HG03457 (cell line): ENCODE measurements at regions not wholly inside any gene's neighbourhood (a gene's known extent, or its start where the extent isn't known, plus 50 kb on each side); places are given as distances from the start of the nearest gene placed in this dataset.

Experiments used
- ATAC-seq: cut with Tn5 transposase; IDR thresholded peaks from one replicate; pipeline ENCODE4 v1.9.1; 2021; ENCODE audit warnings: moderate number of reproducible peaks; ENCODE audit not compliant: unreplicated experiment

DNA sequence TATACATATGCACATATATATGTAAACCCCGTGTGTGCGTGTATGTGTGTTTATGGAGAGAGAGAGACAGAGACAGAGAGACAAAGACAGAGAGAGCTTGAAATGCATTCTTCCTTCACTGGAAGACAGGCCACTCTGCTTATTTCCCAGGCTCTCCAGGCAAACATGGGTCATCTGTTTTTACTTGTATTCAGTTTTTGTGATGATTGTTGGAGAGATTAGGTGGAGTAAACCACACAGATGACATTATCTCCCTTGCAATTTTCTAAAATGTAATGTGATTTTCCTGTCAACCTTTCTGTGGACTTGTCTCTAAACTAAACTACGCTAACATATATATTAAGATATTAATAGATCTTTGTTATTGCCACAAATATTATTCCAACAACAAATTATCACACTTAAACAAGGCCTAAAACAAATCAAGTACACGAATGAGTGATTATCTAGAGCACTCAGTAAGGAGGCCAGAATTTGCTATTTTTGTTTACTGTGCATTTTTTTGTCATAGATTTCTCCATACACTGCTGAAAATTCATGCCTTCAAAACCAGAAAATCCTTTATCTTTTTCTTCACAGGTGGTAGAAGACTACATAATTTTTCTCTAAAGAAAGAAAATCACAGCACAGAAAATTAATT, 251.8 kb upstream of the SLIT2 start:
- ATAC-seq = no peak

GRCh38 chr4:19999276-19999675, 252.4 kb upstream of the SLIT2 start:
- no peak for ATAC-seq

DNA sequence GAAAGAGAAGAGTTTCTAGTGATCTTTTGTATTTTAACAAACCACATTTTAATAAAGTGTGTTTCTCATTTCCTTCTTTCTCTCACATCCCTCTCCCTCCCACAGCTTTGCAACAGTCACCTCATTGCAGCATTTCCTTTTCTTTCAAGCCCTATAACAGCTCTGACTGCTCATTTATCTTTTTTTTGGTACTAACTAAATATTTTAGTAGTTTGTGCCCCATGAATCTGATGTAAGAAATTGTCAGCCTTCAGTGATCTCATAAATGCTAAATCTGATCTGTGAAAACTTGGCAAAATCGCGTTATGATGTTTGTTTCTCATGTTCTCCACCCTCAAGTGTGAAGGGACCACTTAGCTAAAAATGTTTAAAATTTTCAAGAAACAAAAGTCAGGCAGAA, 258.5 kb upstream of the SLIT2 start:
- ATAC-seq = no peak

DNA sequence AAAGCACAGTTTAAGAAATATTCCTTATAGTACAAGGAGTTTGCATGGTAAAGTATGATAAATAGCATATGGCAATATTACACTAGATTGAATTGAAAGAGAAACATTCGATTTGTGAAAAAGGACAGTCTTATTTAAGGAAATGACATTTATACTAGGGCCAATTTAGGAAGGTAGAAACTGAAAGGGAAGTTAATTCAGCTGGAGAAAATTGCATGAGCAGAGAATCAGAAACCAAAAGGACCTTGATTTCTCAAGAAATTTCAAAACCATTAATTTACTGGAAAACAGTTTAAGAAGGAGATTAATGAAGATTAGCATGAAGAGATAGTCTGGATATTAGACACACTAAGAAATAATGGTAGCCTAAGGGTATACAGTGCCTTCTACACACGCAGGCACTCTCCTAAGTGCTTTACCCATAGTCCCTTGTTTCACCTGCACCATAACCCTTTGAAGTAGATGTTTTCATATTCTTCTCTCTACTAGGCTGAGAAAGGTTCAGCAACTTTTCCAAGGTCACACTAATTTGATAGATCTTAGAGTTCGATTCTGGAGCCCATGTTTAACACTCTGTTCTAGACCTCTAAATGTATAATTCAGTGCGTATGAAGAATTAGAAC, 259.1 kb upstream of the SLIT2 start:
- no peak for ATAC-seq

DNA sequence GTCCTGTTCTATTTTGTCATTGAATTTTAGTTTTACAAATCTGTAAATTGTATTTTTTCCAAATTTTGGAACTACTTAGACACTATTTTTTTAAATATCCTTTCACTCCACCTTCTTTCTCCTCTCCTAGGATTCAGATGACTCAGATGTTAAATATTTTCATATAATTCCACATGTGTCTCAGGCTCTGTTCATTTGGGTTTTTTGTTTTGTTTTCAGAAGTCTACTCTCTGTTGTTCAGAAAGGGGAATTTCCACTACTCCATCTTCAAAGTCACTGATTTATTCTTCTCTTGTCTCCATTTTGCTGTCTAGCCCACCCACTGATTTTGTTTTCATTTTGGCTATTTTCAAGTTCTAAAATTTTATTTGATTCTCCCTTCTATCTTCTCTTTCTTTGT, 264.0 kb upstream of the SLIT2 start:
- ATAC-seq = no peak

GRCh38 chr4:19983072-19983471, 268.6 kb upstream of the SLIT2 start:
- ATAC-seq = no peak

DNA sequence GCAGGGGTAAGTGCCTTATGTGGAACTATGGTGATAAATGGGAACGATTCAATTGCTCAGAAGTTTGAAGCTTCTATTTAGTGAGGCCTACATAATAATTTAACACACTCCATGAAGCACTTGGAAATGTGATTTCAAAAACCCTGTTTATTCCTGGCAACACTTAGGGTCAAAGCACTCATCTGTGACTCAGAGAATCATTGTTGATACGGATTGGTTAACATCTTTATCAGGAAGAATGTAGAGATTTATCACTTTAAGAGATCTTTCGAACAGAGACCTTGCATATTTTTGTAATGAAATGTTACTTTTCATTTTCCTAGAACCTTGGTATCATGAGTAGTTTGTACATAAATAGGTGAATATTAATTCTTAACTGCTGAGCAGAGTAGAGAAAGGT, 269.1 kb upstream of the SLIT2 start:
- no peak for ATAC-seq

GRCh38 chr4:19971829-19972228, 279.9 kb upstream of the SLIT2 start:
- no peak for ATAC-seq

DNA sequence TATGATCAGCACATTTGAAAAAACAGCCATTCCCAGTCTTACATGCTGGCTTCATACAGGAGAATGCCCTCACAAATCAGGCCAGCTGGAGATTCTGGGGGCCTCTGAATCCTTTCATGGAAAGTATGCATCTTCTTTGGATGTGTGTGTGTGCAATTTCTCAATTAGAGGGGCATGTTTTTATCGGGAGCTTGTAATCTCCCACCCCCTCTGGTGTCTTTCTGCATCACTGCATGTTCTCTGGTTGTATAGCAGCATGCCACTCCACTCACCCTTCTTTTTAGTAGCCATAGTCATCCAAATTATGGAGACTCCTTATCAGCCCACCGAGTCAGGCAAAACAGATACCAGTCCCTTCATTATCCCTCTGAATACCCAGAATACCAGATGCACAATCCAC, 282.2 kb upstream of the SLIT2 start:
- no peak for ATAC-seq

GRCh38 chr4:19961091-19961490, 290.6 kb upstream of the SLIT2 start:
- no peak for ATAC-seq

DNA sequence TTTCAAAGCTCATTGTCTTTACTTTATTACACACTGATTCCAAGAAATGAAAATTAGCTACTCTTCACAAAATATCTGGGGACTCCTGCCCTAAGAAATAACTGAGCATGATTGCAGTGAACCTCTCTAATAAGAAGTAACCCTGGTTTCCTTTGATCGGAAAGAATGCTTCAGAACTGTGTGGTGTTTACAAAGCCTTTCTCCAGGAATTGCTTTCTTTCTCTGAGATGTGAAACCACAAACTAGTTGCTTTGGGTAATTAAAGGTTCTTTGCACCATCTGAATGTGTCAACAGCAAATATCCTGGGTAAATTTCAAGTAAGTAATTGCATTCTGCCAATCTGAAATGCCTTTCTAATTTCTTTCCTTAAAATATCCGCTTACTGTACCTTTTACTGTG, 292.9 kb upstream of the SLIT2 start:
- ATAC-seq = no peak

DNA sequence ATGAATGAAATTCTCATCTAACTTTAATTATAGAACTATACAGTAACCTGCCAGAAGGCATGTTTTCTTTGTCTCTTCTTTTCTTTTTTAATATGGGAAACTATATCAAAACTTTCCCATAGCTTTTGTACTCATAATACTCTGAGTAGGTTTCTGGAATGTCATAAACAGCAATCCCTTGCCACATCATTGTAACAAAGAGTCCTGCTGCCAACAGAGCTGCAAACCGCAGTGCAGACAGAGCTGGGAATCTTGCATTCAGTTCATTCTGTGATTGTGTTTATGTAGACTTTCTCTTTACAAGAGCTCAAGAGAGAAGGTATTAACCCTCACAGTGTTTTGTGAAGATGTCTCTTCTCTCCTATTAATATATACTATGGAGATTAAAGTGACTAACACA, 304.4 kb upstream of the SLIT2 start:
- ATAC-seq = no peak

- ATAC-seq = no peak
These were observed 305.7 kb upstream of the SLIT2 start for GRCh38 chr4:19945979-19946380.

DNA sequence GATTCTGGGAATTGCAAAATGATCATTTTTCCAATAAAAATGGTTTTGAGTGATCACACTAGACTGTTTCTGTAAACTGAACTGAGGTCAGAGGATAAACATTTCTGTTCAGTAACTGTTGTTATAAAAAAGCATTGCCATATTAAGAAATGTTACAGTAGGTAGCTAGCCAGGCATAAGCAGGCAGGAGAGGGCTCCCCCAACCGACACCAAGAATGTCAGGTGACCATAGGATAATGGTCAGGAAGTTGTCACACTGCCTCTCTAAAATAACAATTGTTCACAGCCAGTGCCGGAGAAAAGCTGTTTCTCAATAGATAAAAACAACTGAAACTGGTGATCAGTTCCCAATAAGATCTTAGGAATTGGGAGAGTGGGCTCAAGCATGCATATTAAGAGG, 306.2 kb upstream of the SLIT2 start:
- ATAC-seq = no peak

- no peak for ATAC-seq
These were observed 306.9 kb upstream of the SLIT2 start for GRCh38 chr4:19944806-19945205.

DNA sequence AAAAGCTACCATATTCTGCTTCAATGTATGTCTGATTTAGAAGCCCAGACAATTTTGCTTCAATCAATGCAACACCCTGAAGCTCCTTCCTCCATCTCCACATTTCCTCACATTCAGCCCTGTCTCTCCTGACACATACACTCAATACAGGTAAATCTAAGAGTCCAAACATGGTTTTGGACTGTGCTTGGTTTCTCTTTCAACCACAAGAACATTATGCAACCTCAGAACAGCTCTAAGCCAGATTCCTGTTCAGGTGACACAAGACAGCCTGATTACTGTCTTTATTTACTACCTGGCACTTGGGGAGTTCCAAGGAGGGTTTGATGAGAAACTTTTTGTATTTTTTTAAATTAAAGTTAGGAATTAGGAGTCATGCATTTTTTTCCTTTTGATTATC, 307.5 kb upstream of the SLIT2 start:
- ATAC-seq = no peak

GRCh38 chr4:19941434-19941833, 310.3 kb upstream of the SLIT2 start:
- ATAC-seq = no peak

- ATAC-seq = no peak
These were observed 310.8 kb upstream of the SLIT2 start for GRCh38 chr4:19940861-19941260.

DNA sequence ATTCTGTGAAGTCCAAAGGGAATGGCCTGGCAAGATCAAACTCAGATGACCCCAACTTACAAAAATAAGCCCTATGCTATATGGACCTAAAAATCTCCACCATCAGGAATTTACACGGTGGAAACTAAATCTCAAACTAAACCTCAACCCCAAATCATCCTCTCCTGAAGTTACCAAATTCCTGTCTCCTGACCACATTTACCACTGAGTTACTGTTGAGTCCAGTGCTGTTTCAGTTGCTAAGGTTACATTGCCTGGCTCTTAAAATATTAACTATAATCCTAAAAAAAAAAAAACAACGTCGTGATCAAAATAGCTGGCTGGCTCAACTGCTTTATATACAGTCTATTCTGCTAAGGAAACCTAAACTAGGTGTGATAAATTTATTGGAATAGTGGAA, 315.2 kb upstream of the SLIT2 start:
- ATAC-seq = no peak

- ATAC-seq = no peak
These were observed 321.0 kb upstream of the SLIT2 start for GRCh38 chr4:19930742-19931141.

- no peak for ATAC-seq
These were observed 324.3 kb upstream of the SLIT2 start for GRCh38 chr4:19927381-19927780.

- no peak for ATAC-seq
These were observed 326.2 kb upstream of the SLIT2 start for GRCh38 chr4:19925516-19925915.

DNA sequence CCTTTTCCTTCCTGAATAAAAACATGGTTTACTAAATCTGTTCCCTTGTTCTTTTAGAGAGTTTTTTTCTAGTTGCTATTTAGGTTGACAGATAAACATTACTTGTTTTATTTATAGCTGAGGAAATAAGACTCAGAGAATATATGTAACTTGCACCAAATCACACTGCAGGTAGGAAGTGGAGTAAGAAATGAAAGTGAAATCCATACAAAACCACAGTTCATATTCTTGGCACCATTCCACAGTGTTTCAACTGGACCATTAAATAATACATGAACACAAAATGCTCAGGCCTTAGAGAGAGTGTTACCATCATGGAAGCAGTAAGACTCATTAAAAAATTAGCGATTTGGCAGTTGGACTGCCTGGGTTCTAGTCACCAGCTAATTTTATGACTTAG, 326.9 kb upstream of the SLIT2 start:
- ATAC-seq = no peak
